Testis (tissue), 2 donors: ENCODE measurements at regions not wholly inside any gene's neighbourhood (a gene's known extent, or its start where the extent isn't known, plus 50 kb on each side); places are given as distances from the start of the nearest gene placed in this dataset.

ENCODE experiments used
- DNase-seq: peaks from one replicate; pipeline ENCODE4 v3.0.0-alpha.2; 2019
- H3K27ac ChIP-seq, 2 donors: fragments of 200-600 bp; sonication (generic); one replicate each; pipeline ENCODE4 v1.5.1; 2019
- H3K27me3 ChIP-seq: fragments of 200-600 bp; sonication (generic); one replicate; pipeline ENCODE4 v1.5.1; 2019
- H3K36me3 ChIP-seq: fragments of 200-600 bp; sonication (generic); one replicate; pipeline ENCODE4 v1.5.1; 2017; ENCODE audit warnings: low read depth; ENCODE audit errors: missing control alignments
- H3K4me1 ChIP-seq: fragments of 200-600 bp; sonication (generic); one replicate; pipeline ENCODE4 v1.5.1; 2019
- H3K4me3 ChIP-seq, 2 donors: fragments of 200-600 bp; sonication (generic); one replicate each; pipeline ENCODE4 v1.5.1; 2017 to 2019
- H3K9me3 ChIP-seq: fragments of 200-600 bp; sonication (generic); one replicate; pipeline ENCODE4 v1.5.1; 2017
- POLR2A ChIP-seq: fragments of 450-650 bp; IDR thresholded peaks from one replicate; pipeline ENCODE4 v1.6.1; 2017; ENCODE audit warnings: antibody characterized with exemption, mild to moderate bottlenecking, moderate library complexity
- WGBS, 2 donors: methylation state at CpG; one replicate each; pipeline ENCODE4 v1.1.5; 2018; 5-methylcytosine and 5-hydroxymethylcytosine counted together
- intact Hi-C: fragments of 100-400 bp; cut with DNase I; formaldehyde crosslinking; loops from one replicate; pipeline ENCODE4 v1.15.1; 2023; ENCODE audit warnings: low total_unique reads
- TF ChIP-seq, protein P1 (sequence below), 3 experiments: fragments of 450-650 bp in 2 of 3; fragments of 200-600 bp in 1 of 3; sonication (generic) in 1 of 3; IDR thresholded peaks; one replicate each; pipeline ENCODE4 v1.5.1; 2016 to 2019; ENCODE audit warnings: antibody characterized with exemption in 3 of 3, mild to moderate bottlenecking in 2 of 3, moderate library complexity in 1 of 3

DNA sequence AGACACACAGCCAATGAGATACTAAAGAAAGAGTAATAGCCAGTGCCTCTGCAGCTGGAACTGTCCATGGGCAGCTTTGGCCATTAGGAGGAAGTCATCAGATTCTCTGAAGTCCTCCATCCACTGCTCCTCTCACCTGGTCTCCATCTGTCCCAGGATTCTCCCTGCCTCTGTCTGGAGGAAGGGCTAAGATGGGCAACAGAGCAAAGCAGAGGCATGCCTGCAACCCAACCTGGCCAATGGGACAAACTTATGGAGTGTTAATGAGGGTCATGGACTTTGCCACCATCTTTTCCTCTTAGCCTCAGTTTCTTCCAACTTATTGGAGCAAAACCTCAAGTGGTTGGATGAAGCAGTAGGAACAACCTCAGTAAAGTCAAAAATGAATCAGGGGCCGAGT, 91.5 kb upstream of the SIX3 start:
- no peaks in the 10 kb centered on the region for H3K4me1 ChIP-seq
- intact Hi-C loops, result no loop called here
- no peaks in the 10 kb centered on the region for H3K27me3 ChIP-seq
- DNase-seq, result no peak
- no peak overlapping the region for H3K27ac ChIP-seq
- no peaks in the 10 kb centered on the region for H3K9me3 ChIP-seq
- no peak overlapping the region for H3K4me3 ChIP-seq
- H3K36me3 ChIP-seq, result no peaks in the 10 kb centered on the region
- WGBS, 2 donors, result 40 to 90% methylated on average over 1 of the region's 1 CpG
- TF ChIP-seq POLR2A, result no peak
- TF ChIP-seq, protein P1, sequence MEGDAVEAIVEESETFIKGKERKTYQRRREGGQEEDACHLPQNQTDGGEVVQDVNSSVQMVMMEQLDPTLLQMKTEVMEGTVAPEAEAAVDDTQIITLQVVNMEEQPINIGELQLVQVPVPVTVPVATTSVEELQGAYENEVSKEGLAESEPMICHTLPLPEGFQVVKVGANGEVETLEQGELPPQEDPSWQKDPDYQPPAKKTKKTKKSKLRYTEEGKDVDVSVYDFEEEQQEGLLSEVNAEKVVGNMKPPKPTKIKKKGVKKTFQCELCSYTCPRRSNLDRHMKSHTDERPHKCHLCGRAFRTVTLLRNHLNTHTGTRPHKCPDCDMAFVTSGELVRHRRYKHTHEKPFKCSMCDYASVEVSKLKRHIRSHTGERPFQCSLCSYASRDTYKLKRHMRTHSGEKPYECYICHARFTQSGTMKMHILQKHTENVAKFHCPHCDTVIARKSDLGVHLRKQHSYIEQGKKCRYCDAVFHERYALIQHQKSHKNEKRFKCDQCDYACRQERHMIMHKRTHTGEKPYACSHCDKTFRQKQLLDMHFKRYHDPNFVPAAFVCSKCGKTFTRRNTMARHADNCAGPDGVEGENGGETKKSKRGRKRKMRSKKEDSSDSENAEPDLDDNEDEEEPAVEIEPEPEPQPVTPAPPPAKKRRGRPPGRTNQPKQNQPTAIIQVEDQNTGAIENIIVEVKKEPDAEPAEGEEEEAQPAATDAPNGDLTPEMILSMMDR (IDR thresholded peaks at IDR 0.05), result no peak

DNA sequence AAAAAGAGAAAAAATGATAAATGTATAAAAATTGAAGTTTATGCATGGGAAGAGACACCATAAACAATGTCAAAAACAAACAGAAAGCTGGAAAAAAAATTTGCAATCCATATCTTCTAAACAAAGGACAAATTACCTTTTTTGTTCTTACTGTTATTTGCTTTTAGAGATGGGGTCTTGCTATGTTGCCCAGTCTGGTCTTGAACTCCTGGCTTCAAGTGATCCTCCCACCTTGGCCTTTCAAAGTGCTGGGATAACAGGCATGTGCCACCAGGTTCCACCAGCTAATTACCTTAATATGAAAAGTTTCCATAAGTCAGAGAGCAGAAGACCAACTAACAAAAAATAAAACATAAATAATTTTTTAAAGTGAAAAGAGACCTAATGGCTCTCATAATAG, 90.0 kb upstream of the SIX3 start:
- DNase-seq, result no peak
- intact Hi-C loops, result no loop called here

DNA sequence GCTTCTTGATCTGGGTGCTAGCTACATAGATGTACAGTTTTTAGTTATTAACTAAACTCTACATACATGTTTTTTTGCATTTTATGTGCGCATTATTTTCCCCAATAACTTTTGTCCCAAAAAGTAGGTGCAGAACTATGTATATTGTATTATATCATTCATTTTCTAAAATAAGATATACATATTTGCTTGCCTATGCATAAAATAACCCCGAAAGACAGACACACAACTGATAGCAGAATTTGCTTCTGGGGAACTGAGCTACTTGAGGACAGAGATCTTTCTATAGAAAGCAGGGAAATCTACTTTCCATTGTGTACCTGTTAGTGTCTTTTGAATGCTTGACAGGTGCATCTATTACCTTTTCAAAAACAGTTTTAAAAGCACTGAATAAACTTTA, 88.9 kb upstream of the SIX3 start:
- intact Hi-C loops, result no loop called here
- no peak for DNase-seq

More for the DNA sequence above, 90.0 kb upstream of the SIX3 start:
- Histone ChIP-seq H3K27ac (no peak overlapping the region), H3K4me3 (no peak overlapping the region), H3K36me3 (no peaks in the 10 kb centered on the region), H3K4me1 (no peaks in the 10 kb centered on the region), H3K9me3 (no peaks in the 10 kb centered on the region), H3K27me3 (no peaks in the 10 kb centered on the region)
- TF ChIP-seq, protein P1 (IDR thresholded peaks at IDR 0.05), result no peak
- TF ChIP-seq POLR2A, result no peak

DNA sequence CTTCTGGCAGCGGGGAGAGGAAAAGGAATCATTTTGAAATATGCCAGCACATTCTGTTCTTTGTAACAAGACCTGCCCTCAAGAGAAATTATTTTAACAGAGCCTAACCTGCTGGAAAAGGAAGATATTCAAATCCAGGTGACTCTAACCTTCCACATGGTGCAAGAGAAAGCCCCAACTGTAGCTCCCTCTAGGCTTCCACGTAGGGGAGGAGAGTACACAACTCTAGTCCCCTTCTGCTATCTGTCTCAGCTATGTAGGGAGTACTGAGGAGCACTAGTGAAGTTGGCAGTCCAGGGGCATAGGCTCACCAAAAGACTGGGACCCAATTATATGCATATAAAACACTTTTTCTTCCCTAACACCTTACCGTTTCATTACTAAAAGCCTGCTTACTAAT, 82.2 kb upstream of the SIX3 start:
- 62 to 70% methylated on average over 3 of the region's 3 CpGs for WGBS, 2 donors
- H3K27me3 ChIP-seq, result no peaks in the 10 kb centered on the region
- no peak overlapping the region for H3K27ac ChIP-seq
- no peaks in the 10 kb centered on the region for H3K4me1 ChIP-seq
- H3K9me3 ChIP-seq, result no peaks in the 10 kb centered on the region
- no peak for DNase-seq
- H3K4me3 ChIP-seq, result no peak overlapping the region
- no peaks in the 10 kb centered on the region for H3K36me3 ChIP-seq
- intact Hi-C loops, result no loop called here
- no peak for TF ChIP-seq POLR2A
- TF ChIP-seq, protein P1 (IDR thresholded peaks at IDR 0.05), result no peak

More for the DNA sequence above, 88.9 kb upstream of the SIX3 start:
- no peaks in the 10 kb centered on the region for H3K36me3 ChIP-seq
- 85 to 93% methylated on average over 2 of the region's 2 CpGs for WGBS, 2 donors
- no peak overlapping the region for H3K4me3 ChIP-seq
- H3K27me3 ChIP-seq, result no peaks in the 10 kb centered on the region
- H3K9me3 ChIP-seq, result no peaks in the 10 kb centered on the region
- H3K4me1 ChIP-seq, result no peaks in the 10 kb centered on the region
- no peak overlapping the region for H3K27ac ChIP-seq
- no peak for TF ChIP-seq POLR2A
- TF ChIP-seq, protein P1 (IDR thresholded peaks at IDR 0.05), result no peak

DNA sequence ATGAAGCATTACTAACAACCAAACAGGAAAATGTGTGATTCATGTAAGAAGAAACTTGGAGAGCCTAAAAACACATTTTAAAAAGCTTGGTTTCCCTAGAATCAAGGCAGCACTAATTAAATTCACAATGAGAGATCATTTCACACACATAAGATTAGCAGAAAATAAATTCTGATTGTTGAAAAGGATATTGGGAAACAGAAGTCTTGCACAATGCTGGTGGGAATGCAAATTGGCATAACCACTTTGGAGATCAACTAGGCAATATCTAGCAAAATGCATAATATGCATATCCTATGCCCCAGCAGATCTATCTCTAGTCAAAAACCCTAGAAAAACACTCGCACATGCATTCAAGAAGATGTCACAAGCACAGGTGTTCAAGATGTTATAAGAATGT, 75.3 kb upstream of the SIX3 start:
- 89 to 95% methylated on average over 1 of the region's 1 CpG for WGBS, 2 donors
- H3K4me3 ChIP-seq, result no peak overlapping the region
- no peaks in the 10 kb centered on the region for H3K27me3 ChIP-seq
- no peaks in the 10 kb centered on the region for H3K36me3 ChIP-seq
- DNase-seq, result no peak
- TF ChIP-seq POLR2A, result no peak
- TF ChIP-seq, protein P1 (IDR thresholded peaks at IDR 0.05), result no peak
- no peaks in the 10 kb centered on the region for H3K9me3 ChIP-seq
- intact Hi-C loops, result no loop called here
- no peak overlapping the region for H3K27ac ChIP-seq
- no peaks in the 10 kb centered on the region for H3K4me1 ChIP-seq
